ENCODE measurements at regions not wholly inside any gene's neighbourhood (a gene's known extent, or its start where the extent isn't known, plus 50 kb on each side); places are given as distances from the start of the nearest gene placed in this dataset.
A peak's percentile ranks its signal among the peaks of the same experiment; 100 is the strongest.
"Not testable (repeated sequence)": the region's sequence is repeated elsewhere in the genome, so short reads cannot be mapped to it uniquely, and the experiment has no call there.

- DNase-seq (ENCODE audit: low spot score), result no peak
Measured at GRCh38 chr6:14754751-14755513, 490.9 kb upstream of the JARID2 start.

- no peak for DNase-seq (ENCODE audit: low spot score)
Measured at GRCh38 chr6:14756340-14756739, 489.5 kb upstream of the JARID2 start.

- DNase-seq (ENCODE audit: low spot score), result no peak
Measured at GRCh38 chr6:14757014-14757413, 488.9 kb upstream of the JARID2 start.

DNA sequence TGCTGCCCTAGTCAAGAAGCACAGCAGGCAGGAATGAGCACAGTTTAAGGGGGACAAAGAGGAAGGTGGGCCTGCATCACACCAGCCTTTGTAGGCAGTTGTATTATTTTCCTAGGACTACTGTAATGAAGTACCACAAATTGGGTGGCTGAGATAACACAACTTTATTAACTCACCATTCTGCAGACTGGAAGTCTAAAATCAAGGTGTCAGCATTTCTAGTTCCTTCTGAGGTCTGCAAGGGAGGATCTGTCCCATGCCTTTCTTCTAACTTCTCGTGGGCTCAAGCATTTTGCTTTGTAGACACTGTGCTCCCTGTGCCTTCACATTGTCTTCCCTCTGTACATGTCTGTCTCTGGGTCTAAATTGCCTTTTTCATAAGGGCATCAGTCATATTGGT is 488.5 kb upstream of the JARID2 start:
- DNase-seq (ENCODE audit: low spot score), result no peak

GRCh38 chr6:14758421-14759081 is 487.3 kb upstream of the JARID2 start:
- DNase-seq (ENCODE audit: low spot score), result peak; percentile 69

DNA sequence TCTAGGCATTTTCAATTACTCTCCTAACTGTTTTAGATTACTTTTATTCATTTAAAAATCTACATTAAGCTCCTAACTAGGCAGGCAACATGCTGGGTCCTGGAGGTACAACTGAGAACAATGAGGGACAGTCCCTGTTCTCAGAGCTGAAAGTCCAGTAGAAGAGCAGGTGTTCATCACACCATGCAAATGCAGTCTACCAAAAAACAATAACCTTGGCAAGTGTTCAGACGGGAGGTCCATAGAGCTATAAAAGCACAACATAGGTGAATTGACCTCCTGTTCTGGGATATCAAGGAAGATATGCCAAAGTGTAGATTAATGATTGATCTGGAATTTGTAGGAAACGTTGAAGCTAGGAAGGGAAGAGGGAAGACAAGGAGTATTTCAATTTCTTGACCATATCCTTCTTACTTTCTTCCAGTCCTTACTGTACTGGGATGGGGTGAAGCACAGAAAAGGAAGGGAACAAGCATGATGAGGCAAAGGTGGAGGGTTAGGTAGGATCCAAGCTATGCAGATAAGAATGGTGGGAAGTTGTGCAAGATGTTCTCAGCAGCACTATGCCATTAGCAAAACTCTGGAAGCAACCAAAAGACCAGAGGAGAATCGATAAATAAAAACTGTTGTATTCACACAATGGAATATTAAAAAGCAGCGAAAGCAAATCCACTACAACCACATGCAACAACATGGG is 485.7 kb upstream of the JARID2 start:
- no peak for DNase-seq (ENCODE audit: low spot score)

GRCh38 chr6:14762077-14762476 is 483.8 kb upstream of the JARID2 start:
- DNase-seq (ENCODE audit: low spot score), result no peak

GRCh38 chr6:14763139-14763538 is 482.7 kb upstream of the JARID2 start:
- no peak for DNase-seq (ENCODE audit: low spot score)

GRCh38 chr6:14763616-14764015 is 482.3 kb upstream of the JARID2 start:
- DNase-seq (ENCODE audit: low spot score), result no peak

DNA sequence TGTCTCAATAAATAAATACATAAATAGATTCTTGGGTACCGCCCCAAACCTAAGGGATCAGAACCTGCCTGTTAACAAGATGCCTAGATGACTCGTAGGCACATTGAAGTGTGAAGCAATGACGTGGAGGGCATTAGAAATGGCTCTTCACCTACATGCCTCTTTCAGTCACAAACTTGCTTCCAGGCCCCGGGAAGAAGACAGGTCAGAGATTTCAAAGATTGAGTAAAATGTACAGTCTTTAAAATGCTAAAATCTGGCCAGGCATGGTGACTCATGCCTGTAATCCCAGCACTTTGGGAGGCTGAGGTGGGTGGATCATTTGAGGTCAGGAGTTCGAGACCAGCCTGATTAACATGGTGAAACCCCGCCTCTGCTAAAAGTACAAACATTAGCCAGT is 480.8 kb upstream of the JARID2 start:
- DNase-seq (ENCODE audit: low spot score), result no peak

DNA sequence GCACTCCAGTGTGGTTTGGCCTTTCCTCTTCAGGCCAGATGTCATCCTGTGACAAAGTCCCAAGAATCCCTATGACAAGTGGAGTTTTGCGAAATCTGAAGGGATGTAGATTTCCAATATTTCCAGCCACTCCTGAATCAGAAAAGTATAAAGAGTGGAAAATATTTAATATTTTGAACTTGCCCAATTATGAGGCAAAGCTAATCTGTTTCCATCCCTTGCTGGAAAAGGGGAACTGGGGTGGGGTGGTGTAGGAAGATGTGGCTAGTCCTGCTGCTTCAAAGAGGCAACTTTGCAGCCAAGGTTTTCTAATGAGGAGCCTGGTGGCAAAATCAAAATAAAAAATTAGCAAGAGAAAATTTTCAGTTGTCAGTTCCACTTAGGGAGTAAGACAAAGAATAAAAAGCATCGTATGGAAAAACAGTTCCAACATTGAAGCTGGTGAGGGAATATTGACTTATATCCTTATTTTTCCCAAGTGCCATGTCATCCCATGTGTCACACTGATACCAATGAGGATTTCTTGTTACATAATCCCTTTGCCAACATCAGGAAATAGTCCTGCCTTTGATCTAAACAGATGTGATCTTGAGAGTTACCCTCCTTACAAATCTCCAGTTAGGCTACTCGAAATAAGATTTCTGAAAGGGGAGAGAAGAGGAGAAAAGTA is 480.0 kb upstream of the JARID2 start:
- no peak for DNase-seq (ENCODE audit: low spot score)

GRCh38 chr6:14766391-14766994 is 479.4 kb upstream of the JARID2 start:
- no peak for DNase-seq (ENCODE audit: low spot score)

- no peak for DNase-seq (ENCODE audit: low spot score)
Measured at GRCh38 chr6:14767226-14767625, 478.6 kb upstream of the JARID2 start.

GRCh38 chr6:14770040-14770439 is 475.8 kb upstream of the JARID2 start:
- DNase-seq (ENCODE audit: low spot score), result no peak

DNA sequence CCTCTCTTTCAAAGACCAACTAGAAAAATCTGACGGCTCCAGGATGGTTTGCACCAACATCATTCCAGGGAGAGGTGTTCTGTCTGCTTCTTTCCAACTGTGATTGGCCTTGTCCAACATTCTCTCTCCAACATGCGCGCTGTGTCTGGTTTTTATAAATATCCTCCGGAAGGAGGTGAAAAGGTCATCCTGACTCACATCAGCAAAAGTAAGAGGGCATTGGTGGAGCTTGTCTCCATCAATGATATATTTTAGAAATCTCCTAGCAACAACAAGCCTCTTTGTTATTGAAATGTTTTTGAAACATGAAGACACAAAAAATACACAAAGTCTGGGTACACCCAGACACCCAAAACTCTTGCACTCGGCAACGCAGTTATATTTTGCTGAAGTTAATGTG is 475.3 kb upstream of the JARID2 start:
- no peak for DNase-seq (ENCODE audit: low spot score)

DNA sequence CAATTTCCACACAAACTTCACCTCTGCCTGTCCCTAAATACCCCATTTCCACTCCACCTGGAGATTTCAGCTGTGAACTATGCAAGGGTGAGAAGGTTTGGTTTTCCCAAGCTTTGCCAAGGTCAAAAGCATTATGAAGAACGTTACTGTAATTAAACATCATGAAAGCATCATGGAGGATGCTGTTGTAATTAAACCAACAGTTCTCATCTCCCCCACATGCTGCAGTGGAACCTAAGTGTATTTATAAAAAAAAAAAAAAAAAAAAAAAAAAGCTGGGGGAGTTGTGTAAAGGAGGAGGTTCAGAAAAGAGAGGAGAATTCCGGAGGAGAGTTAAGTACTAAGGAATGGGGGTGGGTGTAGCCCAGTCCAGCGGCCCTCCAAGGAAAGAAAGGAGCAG is 474.9 kb upstream of the JARID2 start:
- DNase-seq (ENCODE audit: low spot score), result no peak

GRCh38 chr6:14772188-14772587 is 473.7 kb upstream of the JARID2 start:
- no peak for DNase-seq (ENCODE audit: low spot score)

DNA sequence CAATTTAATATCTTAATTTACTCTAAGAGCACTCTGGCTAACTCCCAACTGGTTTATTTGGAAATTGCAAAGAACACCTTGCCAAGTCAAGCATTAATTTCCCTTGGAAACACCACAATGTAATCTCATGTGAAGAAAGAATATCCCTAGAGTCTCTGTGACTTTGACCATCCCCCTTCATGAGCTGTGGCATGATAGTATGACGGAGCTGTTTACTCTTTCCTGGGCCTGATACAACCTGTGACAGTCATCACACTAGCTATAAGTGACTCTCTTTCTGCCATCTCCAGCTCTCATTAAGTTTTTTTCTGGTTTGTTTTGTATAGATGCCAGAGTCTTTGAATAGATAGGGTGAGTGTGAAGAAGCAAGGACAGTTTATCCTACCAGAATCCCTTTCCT is 470.3 kb upstream of the JARID2 start:
- no peak for DNase-seq (ENCODE audit: low spot score)

GRCh38 chr6:14776307-14776706 is 469.6 kb upstream of the JARID2 start:
- DNase-seq (ENCODE audit: low spot score), result no peak

DNA sequence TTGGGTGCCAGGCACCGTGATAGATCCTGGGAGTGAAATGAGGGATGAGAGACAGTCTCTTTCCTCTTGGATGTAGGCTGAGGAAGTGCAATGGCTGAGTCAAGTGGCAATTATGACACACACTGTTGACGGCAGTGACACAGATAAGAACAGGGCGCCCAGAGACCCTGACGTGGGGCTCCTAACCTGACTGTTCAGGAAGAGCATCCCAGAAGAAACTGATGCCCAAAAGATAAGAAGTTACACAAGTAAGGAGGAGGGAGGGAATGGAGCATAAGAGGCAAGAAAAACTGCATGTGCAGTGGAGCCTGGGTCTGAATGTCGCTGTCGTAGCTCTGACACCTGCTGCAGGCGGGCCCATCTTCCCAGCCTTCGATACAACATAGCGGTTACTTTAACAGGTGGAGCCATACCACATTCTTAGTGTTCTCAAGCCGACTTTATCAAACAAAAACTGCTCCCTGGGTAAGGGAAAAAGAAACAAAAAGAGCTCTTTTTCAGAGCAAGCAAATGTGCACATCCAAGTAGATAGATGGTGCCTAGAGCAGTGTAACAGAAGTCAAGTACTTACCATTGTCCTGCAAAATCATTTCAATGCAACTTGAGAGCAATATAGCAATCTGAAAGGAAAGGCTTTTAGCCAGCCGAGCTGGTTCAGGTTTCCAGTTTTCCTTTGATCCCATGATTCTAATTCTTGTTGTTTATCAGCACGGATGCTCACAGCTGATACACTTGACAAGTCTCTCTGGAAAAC is 463.9 kb upstream of the JARID2 start:
- no peak for DNase-seq (ENCODE audit: low spot score)

DNA sequence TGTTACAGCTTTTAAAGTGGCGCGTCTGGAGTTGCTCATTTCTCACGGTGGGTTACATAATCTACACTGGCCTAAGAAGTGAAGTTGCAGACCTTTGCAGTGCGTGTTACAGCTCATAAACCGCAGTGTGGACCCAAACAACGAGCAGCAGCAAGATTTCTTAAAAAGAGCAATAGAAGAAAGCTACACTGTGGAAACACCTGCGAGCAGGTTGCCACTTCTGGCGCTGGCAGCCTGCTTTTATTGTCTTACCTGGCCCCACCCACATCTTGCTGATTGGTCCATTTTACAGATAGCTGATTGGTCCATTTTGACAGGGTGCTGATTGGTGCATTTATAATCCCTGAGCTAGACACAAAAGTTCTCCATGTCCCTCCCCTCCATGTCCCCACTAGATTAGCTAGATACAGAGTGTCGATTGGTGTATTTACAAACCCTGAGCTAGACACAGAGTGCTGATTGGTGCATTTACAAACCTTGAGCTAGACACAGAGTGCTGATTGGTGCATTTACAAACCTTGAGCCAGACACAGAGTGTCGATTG is 462.9 kb upstream of the JARID2 start:
- not testable (repeated sequence) for DNase-seq (ENCODE audit: low spot score)

All from putamen (tissue), 1 donor.